Panc1 (cell line): ENCODE measurements at regions not wholly inside any gene's neighbourhood (a gene's known extent, or its start where the extent isn't known, plus 50 kb on each side); places are given as distances from the start of the nearest gene placed in this dataset.

Experiments
- CTCF ChIP-seq: fragments of 450-650 bp; IDR thresholded peaks from 2 replicates; pipeline ENCODE4 v1.5.1; 2017; ENCODE audit warnings: mild to moderate bottlenecking
- TF ChIP-seq, protein P1 (sequence below), 2 experiments: IDR thresholded peaks; 2 replicates each; pipeline ENCODE4 v1.6.1; 2011 to 2012; ENCODE audit warnings: low read depth in 2 of 2, control low read depth in 1 of 2, low read length in 1 of 2, mild to moderate bottlenecking in 1 of 2, moderate library complexity in 1 of 2; ENCODE audit not compliant: insufficient read depth in 1 of 2

GRCh38 chr10:78975926-78976325 lies 92.8 kb upstream of the ZMIZ1 start:
- TF ChIP-seq CTCF = no peak
- TF ChIP-seq, protein P1, sequence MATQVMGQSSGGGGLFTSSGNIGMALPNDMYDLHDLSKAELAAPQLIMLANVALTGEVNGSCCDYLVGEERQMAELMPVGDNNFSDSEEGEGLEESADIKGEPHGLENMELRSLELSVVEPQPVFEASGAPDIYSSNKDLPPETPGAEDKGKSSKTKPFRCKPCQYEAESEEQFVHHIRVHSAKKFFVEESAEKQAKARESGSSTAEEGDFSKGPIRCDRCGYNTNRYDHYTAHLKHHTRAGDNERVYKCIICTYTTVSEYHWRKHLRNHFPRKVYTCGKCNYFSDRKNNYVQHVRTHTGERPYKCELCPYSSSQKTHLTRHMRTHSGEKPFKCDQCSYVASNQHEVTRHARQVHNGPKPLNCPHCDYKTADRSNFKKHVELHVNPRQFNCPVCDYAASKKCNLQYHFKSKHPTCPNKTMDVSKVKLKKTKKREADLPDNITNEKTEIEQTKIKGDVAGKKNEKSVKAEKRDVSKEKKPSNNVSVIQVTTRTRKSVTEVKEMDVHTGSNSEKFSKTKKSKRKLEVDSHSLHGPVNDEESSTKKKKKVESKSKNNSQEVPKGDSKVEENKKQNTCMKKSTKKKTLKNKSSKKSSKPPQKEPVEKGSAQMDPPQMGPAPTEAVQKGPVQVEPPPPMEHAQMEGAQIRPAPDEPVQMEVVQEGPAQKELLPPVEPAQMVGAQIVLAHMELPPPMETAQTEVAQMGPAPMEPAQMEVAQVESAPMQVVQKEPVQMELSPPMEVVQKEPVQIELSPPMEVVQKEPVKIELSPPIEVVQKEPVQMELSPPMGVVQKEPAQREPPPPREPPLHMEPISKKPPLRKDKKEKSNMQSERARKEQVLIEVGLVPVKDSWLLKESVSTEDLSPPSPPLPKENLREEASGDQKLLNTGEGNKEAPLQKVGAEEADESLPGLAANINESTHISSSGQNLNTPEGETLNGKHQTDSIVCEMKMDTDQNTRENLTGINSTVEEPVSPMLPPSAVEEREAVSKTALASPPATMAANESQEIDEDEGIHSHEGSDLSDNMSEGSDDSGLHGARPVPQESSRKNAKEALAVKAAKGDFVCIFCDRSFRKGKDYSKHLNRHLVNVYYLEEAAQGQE (IDR thresholded peaks at IDR 0.05; ENCODE audit: insufficient read depth in 1 of 2, low read depth in 2 of 2, low read length in 1 of 2) = no peak
